ENCODE measurements at regions not wholly inside any gene's neighbourhood (a gene's known extent, or its start where the extent isn't known, plus 50 kb on each side); places are given as distances from the start of the nearest gene placed in this dataset.

- Histone ChIP-seq H3K9me3 (no peaks in the 10 kb centered on the region), H3K27ac (no peak overlapping the region), H3K4me3 (no peak overlapping the region), H3K36me3 (no peaks in the 10 kb centered on the region), H3K4me1 (no peaks in the 10 kb centered on the region), H3K27me3 (no peaks in the 10 kb centered on the region)
- intact Hi-C loops (cut with DNase I) = no loop called here
- DNase-seq (ENCODE audit: low spot score in 2 of 2) = no peak
- no peak for TF ChIP-seq CTCF (IDR thresholded peaks at IDR 0.05)
Observed at GRCh38 chr17:70794738-70795137, 625.4 kb downstream of the KCNJ2 start.

- H3K27ac ChIP-seq = no peak overlapping the region
- H3K27me3 ChIP-seq = no peaks in the 10 kb centered on the region
- intact Hi-C loops (cut with DNase I) = no loop called here
- no peaks in the 10 kb centered on the region for H3K9me3 ChIP-seq
- H3K4me1 ChIP-seq = no peaks in the 10 kb centered on the region
- no peak for DNase-seq (ENCODE audit: low spot score in 2 of 2)
- no peaks in the 10 kb centered on the region for H3K36me3 ChIP-seq
- TF ChIP-seq CTCF (IDR thresholded peaks at IDR 0.05) = no peak
- no peak overlapping the region for H3K4me3 ChIP-seq
Observed at GRCh38 chr17:70795620-70796019, 626.3 kb downstream of the KCNJ2 start.

GRCh38 chr17:70796757-70797156 lies 627.4 kb downstream of the KCNJ2 start:
- intact Hi-C loops (cut with DNase I) = no loop called here
- no peak for TF ChIP-seq CTCF (IDR thresholded peaks at IDR 0.05)

GRCh38 chr17:70797166-70797565 lies 627.8 kb downstream of the KCNJ2 start:
- no peak for TF ChIP-seq CTCF (IDR thresholded peaks at IDR 0.05)
- intact Hi-C loops (cut with DNase I) = no loop called here
- H3K4me3 ChIP-seq = no peak overlapping the region

More at GRCh38 chr17:70796757-70797156, 627.4 kb downstream of the KCNJ2 start:
- Histone ChIP-seq H3K4me1 (no peaks in the 10 kb centered on the region), H3K27ac (no peak overlapping the region), H3K27me3 (no peaks in the 10 kb centered on the region), H3K9me3 (no peaks in the 10 kb centered on the region), H3K4me3 (no peak overlapping the region), H3K36me3 (no peaks in the 10 kb centered on the region)
- DNase-seq (ENCODE audit: low spot score in 2 of 2) = no peak

GRCh38 chr17:70804161-70804560 lies 634.8 kb downstream of the KCNJ2 start:
- no peak for TF ChIP-seq CTCF (IDR thresholded peaks at IDR 0.05)
- H3K27me3 ChIP-seq = no peaks in the 10 kb centered on the region

More at GRCh38 chr17:70797166-70797565, 627.8 kb downstream of the KCNJ2 start:
- no peaks in the 10 kb centered on the region for H3K9me3 ChIP-seq
- no peak overlapping the region for H3K27ac ChIP-seq
- H3K27me3 ChIP-seq = no peaks in the 10 kb centered on the region
- H3K4me1 ChIP-seq = no peaks in the 10 kb centered on the region
- DNase-seq (ENCODE audit: low spot score in 2 of 2) = no peak
- H3K36me3 ChIP-seq = no peaks in the 10 kb centered on the region

GRCh38 chr17:70808596-70808995 lies 639.3 kb downstream of the KCNJ2 start:
- DNase-seq (ENCODE audit: low spot score in 2 of 2) = no peak
- Histone ChIP-seq H3K4me1 (no peaks in the 10 kb centered on the region), H3K27me3 (no peaks in the 10 kb centered on the region), H3K36me3 (no peaks in the 10 kb centered on the region), H3K27ac (no peak overlapping the region), H3K4me3 (no peak overlapping the region), H3K9me3 (no peaks in the 10 kb centered on the region)
- intact Hi-C loops (cut with DNase I) = no loop called here
- TF ChIP-seq CTCF (IDR thresholded peaks at IDR 0.05) = no peak

More at GRCh38 chr17:70804161-70804560, 634.8 kb downstream of the KCNJ2 start:
- intact Hi-C loops (cut with DNase I) = no loop called here
- Histone ChIP-seq H3K4me3 (no peak overlapping the region), H3K27ac (no peak overlapping the region), H3K9me3 (no peaks in the 10 kb centered on the region), H3K4me1 (no peaks in the 10 kb centered on the region), H3K36me3 (no peaks in the 10 kb centered on the region)
- DNase-seq (ENCODE audit: low spot score in 2 of 2) = no peak
